ENCODE measurements at regions not wholly inside any gene's neighbourhood (a gene's known extent, or its start where the extent isn't known, plus 50 kb on each side); places are given as distances from the start of the nearest gene placed in this dataset.

- H3K4me2 ChIP-seq (ENCODE audit: insufficient read depth, low read length): peak overlapping the region; percentile 43
- H3K36me3 ChIP-seq (ENCODE audit: insufficient read depth, low read length): no peaks in the 10 kb centered on the region
- no peaks in the 10 kb centered on the region for H3K9me3 ChIP-seq (ENCODE audit: insufficient read depth, low read length, severe bottlenecking)
- ATAC-seq (ENCODE audit: insufficient read depth, low read depth) (peak; percentile 7), DNase-seq (peak; percentile 21)
- H3K27ac ChIP-seq (ENCODE audit: low read length): peak overlapping the region; percentile 69
- H3K4me1 ChIP-seq (ENCODE audit: insufficient read depth, low read length): peaks cover 55% of the 10 kb centered on the region
- TF ChIP-seq EZH2 (IDR thresholded peaks at IDR 0.05; ENCODE audit: borderline replicate concordance, low read depth, low read length, severe bottlenecking) (no peak), CTCF (IDR thresholded peaks at IDR 0.05; ENCODE audit: borderline replicate concordance, extremely low read depth, low read length, poor library complexity, severe bottlenecking) (no peak)
- no peak overlapping the region for H2AFZ ChIP-seq (ENCODE audit: low read depth, low read length)
- H3K27me3 ChIP-seq (ENCODE audit: insufficient read depth, low read length, poor library complexity): no peaks in the 10 kb centered on the region
- H4K20me1 ChIP-seq (ENCODE audit: insufficient read depth, low read length): no peaks in the 10 kb centered on the region
- peak overlapping the region; percentile 23 for H3K9ac ChIP-seq (ENCODE audit: low read depth, low read length)
- H3K79me2 ChIP-seq (ENCODE audit: insufficient read depth, low read length): no peaks in the 10 kb centered on the region
- no peak overlapping the region for H3K4me3 ChIP-seq (ENCODE audit: low read depth in 1 of 2, low read length in 2 of 2)
These were observed 410.0 kb upstream of the MGMT start for GRCh38 chr10:129056734-129057689.

- no peak for TF ChIP-seq CTCF (IDR thresholded peaks at IDR 0.05; ENCODE audit: borderline replicate concordance, extremely low read depth, low read length, poor library complexity, severe bottlenecking)
- no peak for TF ChIP-seq EZH2 (IDR thresholded peaks at IDR 0.05; ENCODE audit: borderline replicate concordance, low read depth, low read length, severe bottlenecking)
- peak overlapping the region; percentile 43 for H3K4me2 ChIP-seq (ENCODE audit: insufficient read depth, low read length)
- H3K27me3 ChIP-seq (ENCODE audit: insufficient read depth, low read length, poor library complexity): no peaks in the 10 kb centered on the region
- H3K36me3 ChIP-seq (ENCODE audit: insufficient read depth, low read length): no peaks in the 10 kb centered on the region
- H3K79me2 ChIP-seq (ENCODE audit: insufficient read depth, low read length): no peaks in the 10 kb centered on the region
- ATAC-seq (ENCODE audit: insufficient read depth, low read depth) (peak; percentile 96), DNase-seq (peak; percentile 93)
- H3K4me1 ChIP-seq (ENCODE audit: insufficient read depth, low read length): peaks cover 60% of the 10 kb centered on the region
- no peaks in the 10 kb centered on the region for H3K9me3 ChIP-seq (ENCODE audit: insufficient read depth, low read length, severe bottlenecking)
- no peak overlapping the region for H2AFZ ChIP-seq (ENCODE audit: low read depth, low read length)
- H3K9ac ChIP-seq (ENCODE audit: low read depth, low read length): peak overlapping the region; percentile 23
- H3K4me3 ChIP-seq (ENCODE audit: low read depth in 1 of 2, low read length in 2 of 2): peak overlapping the region in 1 of 2 experiments; percentile 1; a peak in 1 of 4 replicates
- peak overlapping the region; percentile 69 for H3K27ac ChIP-seq (ENCODE audit: low read length)
- H4K20me1 ChIP-seq (ENCODE audit: insufficient read depth, low read length): no peaks in the 10 kb centered on the region
These were observed 409.0 kb upstream of the MGMT start for GRCh38 chr10:129057856-129058663.

GRCh38 chr10:129058664-129059155, 408.3 kb upstream of the MGMT start:
- no peaks in the 10 kb centered on the region for H3K27me3 ChIP-seq (ENCODE audit: insufficient read depth, low read length, poor library complexity)
- peak overlapping the region; percentile 43 for H3K4me2 ChIP-seq (ENCODE audit: insufficient read depth, low read length)
- no peak for DNase-seq
- peak overlapping the region in 1 of 2 experiments; percentile 1; a peak in 1 of 4 replicates for H3K4me3 ChIP-seq (ENCODE audit: low read depth in 1 of 2, low read length in 2 of 2)
- TF ChIP-seq EZH2 (IDR thresholded peaks at IDR 0.05; ENCODE audit: borderline replicate concordance, low read depth, low read length, severe bottlenecking) (no peak), CTCF (IDR thresholded peaks at IDR 0.05; ENCODE audit: borderline replicate concordance, extremely low read depth, low read length, poor library complexity, severe bottlenecking) (no peak)
- no peaks in the 10 kb centered on the region for H4K20me1 ChIP-seq (ENCODE audit: insufficient read depth, low read length)
- H2AFZ ChIP-seq (ENCODE audit: low read depth, low read length): no peak overlapping the region
- no peak for ATAC-seq (ENCODE audit: insufficient read depth, low read depth)
- H3K79me2 ChIP-seq (ENCODE audit: insufficient read depth, low read length): no peaks in the 10 kb centered on the region
- H3K36me3 ChIP-seq (ENCODE audit: insufficient read depth, low read length): no peaks in the 10 kb centered on the region
- H3K27ac ChIP-seq (ENCODE audit: low read length): peak overlapping the region; percentile 64
- peaks cover 55% of the 10 kb centered on the region for H3K4me1 ChIP-seq (ENCODE audit: insufficient read depth, low read length)
- H3K9me3 ChIP-seq (ENCODE audit: insufficient read depth, low read length, severe bottlenecking): no peaks in the 10 kb centered on the region
- H3K9ac ChIP-seq (ENCODE audit: low read depth, low read length): peak overlapping the region; percentile 18
